ENCODE measurements at regions not wholly inside any gene's neighbourhood (a gene's known extent, or its start where the extent isn't known, plus 50 kb on each side); places are given as distances from the start of the nearest gene placed in this dataset.

- no peaks in the 10 kb centered on the region for H3K79me2 ChIP-seq (ENCODE audit: insufficient read depth)
- ChIA-PET POLR2A (no interaction called here), CTCF (no interaction called here)
- no peaks in the 10 kb centered on the region; the same call in 1 of the 2 replicates for H3K9me3 ChIP-seq
- no peaks in the 10 kb centered on the region for H3F3A ChIP-seq (replicated peaks; ENCODE audit: insufficient read depth)
- H4K20me1 ChIP-seq (ENCODE audit: insufficient read depth): no peaks in the 10 kb centered on the region
- TF ChIP-seq JUND (IDR thresholded peaks at IDR 0.05) (no peak), CHD2 (IDR thresholded peaks at IDR 0.05; ENCODE audit: low read length, partially characterized antibody) (no peak), NRF1 (IDR thresholded peaks at IDR 0.05; ENCODE audit: low read depth, low read length) (no peak), TEAD4 (IDR thresholded peaks at IDR 0.05; ENCODE audit: borderline replicate concordance, insufficient read depth) (no peak), EP300 (IDR thresholded peaks at IDR 0.05; ENCODE audit: borderline replicate concordance in 1 of 2, low read depth in 1 of 2, low read length in 1 of 2) (no peak), RAD21 (IDR thresholded peaks at IDR 0.05; ENCODE audit: low read length) (no peak), USF2 (IDR thresholded peaks at IDR 0.05; ENCODE audit: borderline replicate concordance, low read depth, low read length) (no peak), MEF2A (IDR thresholded peaks at IDR 0.05; ENCODE audit: borderline replicate concordance, low read depth) (no peak), TAF1 (IDR thresholded peaks at IDR 0.05; ENCODE audit: borderline replicate concordance, low read depth, low read length) (no peak), CTCF (IDR thresholded peaks at IDR 0.05) (no peak), YY1 (IDR thresholded peaks at IDR 0.05; ENCODE audit: low read depth) (no peak), EZH2phosphoT487 (IDR thresholded peaks at IDR 0.05; ENCODE audit: borderline replicate concordance, low read depth) (no peak)
- H3K4me1 ChIP-seq (ENCODE audit: control insufficient read depth in 1 of 2, insufficient read depth in 2 of 2, low read depth in 1 of 2, low read length in 1 of 2): no peaks in the 10 kb centered on the region
- H3K36me3 ChIP-seq (replicated peaks in 1 of 2; ENCODE audit: control insufficient read depth in 1 of 2, insufficient read depth in 2 of 2, low read length in 1 of 2): no peaks in the 10 kb centered on the region
- DNase-seq: no peak
- no peak overlapping the region for H3K4me2 ChIP-seq
- 7% methylated on average over 1 of the region's 1 CpG for WGBS (ENCODE audit: low lambda C conversion rate)
- peak overlapping the region in 1 of 2 experiments; percentile 33; a peak in 1 of 4 replicates for H3K27ac ChIP-seq (ENCODE audit: low read depth in 2 of 2, low read length in 1 of 2)
- H3K4me3 ChIP-seq (ENCODE audit: low read depth in 2 of 2, low read length in 1 of 2): no peak overlapping the region
- no peak overlapping the region for H3K9ac ChIP-seq
- H2AFZ ChIP-seq (ENCODE audit: low read depth): no peak overlapping the region
- H3K9me2 ChIP-seq: no peaks in the 10 kb centered on the region; the same call in 1 of the 2 replicates
- H3K27me3 ChIP-seq (ENCODE audit: insufficient read depth): no peaks in the 10 kb centered on the region
Measured at GRCh38 chr5:28523416-28523815, 1485.0 kb upstream of the CDH9 start.

GRCh38 chr5:28517691-28518090, 1479.3 kb upstream of the CDH9 start:
- Histone ChIP-seq H3F3A (replicated peaks; ENCODE audit: insufficient read depth) (no peaks in the 10 kb centered on the region), H3K27ac (ENCODE audit: low read depth in 2 of 2, low read length in 1 of 2) (no peak overlapping the region), H3K9me3 (no peaks in the 10 kb centered on the region; the same call in 1 of the 2 replicates), H3K4me3 (ENCODE audit: low read depth in 2 of 2, low read length in 1 of 2) (no peak overlapping the region), H3K9me2 (no peaks in the 10 kb centered on the region; the same call in 1 of the 2 replicates), H3K79me2 (ENCODE audit: insufficient read depth) (no peaks in the 10 kb centered on the region), H4K20me1 (ENCODE audit: insufficient read depth) (no peaks in the 10 kb centered on the region), H3K27me3 (ENCODE audit: insufficient read depth) (no peaks in the 10 kb centered on the region), H3K4me2 (no peak overlapping the region), H3K4me1 (ENCODE audit: control insufficient read depth in 1 of 2, insufficient read depth in 2 of 2, low read depth in 1 of 2, low read length in 1 of 2) (no peaks in the 10 kb centered on the region), H3K9ac (no peak overlapping the region), H3K36me3 (replicated peaks in 1 of 2; ENCODE audit: control insufficient read depth in 1 of 2, insufficient read depth in 2 of 2, low read length in 1 of 2) (no peaks in the 10 kb centered on the region), H2AFZ (ENCODE audit: low read depth) (no peak overlapping the region)
- CTCF ChIA-PET: no interaction called here
- DNase-seq: no peak
- 4% methylated on average over 2 of the region's 2 CpGs for WGBS (ENCODE audit: low lambda C conversion rate)
- POLR2A ChIA-PET: no interaction called here
- TF ChIP-seq NRF1 (IDR thresholded peaks at IDR 0.05; ENCODE audit: low read depth, low read length) (no peak), FOXM1 (IDR thresholded peaks at IDR 0.05; ENCODE audit: low read depth) (no peak), FOXJ3 (CRISPR knock-in tag; IDR thresholded peaks at IDR 0.05) (no peak), RXRA (IDR thresholded peaks at IDR 0.05; ENCODE audit: borderline replicate concordance, low read depth) (no peak), MXI1 (IDR thresholded peaks at IDR 0.05; ENCODE audit: low read depth, low read length) (no peak), TEAD4 (IDR thresholded peaks at IDR 0.05; ENCODE audit: borderline replicate concordance, insufficient read depth) (no peak), RAD21 (IDR thresholded peaks at IDR 0.05; ENCODE audit: low read length) (no peak), NFIC (IDR thresholded peaks at IDR 0.05; ENCODE audit: borderline replicate concordance) (no peak), GATA2 (CRISPR knock-in tag; IDR thresholded peaks at IDR 0.05) (no peak), IRF3 (IDR thresholded peaks at IDR 0.05; ENCODE audit: low read depth, low read length) (no peak), MEF2A (IDR thresholded peaks at IDR 0.05; ENCODE audit: borderline replicate concordance, low read depth) (no peak), SIN3A (IDR thresholded peaks at IDR 0.05; ENCODE audit: borderline replicate concordance, low read depth, low read length) (no peak), MAX (IDR thresholded peaks at IDR 0.05; ENCODE audit: low read depth) (no peak), EZH2phosphoT487 (IDR thresholded peaks at IDR 0.05; ENCODE audit: borderline replicate concordance, low read depth) (no peak)

Data from SK-N-SH (cell line).